ENCODE measurements at regions not wholly inside any gene's neighbourhood (a gene's known extent, or its start where the extent isn't known, plus 50 kb on each side); places are given as distances from the start of the nearest gene placed in this dataset.
A peak's percentile ranks its signal among the peaks of the same experiment; 100 is the strongest.

DNA sequence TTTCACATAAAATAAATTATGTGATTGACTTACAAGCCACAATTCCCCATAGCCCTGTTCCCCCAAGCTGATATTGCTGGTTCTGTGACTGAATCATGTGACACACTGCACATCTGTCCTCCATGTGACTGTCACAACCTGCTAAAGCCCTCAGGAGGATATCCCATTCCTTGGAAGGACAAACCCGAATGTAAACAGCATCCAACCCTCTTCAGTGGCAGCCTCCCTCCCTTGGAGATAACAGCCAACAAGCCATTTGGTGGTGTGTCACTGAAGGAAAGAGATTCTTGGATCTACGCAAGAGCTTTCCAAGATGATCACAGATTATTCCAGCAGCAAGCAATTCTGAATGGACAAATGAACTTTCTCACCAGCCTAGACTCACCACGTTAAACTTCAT, 153.9 kb upstream of the TIAM1 start (continued):
- TF ChIP-seq, protein P1, sequence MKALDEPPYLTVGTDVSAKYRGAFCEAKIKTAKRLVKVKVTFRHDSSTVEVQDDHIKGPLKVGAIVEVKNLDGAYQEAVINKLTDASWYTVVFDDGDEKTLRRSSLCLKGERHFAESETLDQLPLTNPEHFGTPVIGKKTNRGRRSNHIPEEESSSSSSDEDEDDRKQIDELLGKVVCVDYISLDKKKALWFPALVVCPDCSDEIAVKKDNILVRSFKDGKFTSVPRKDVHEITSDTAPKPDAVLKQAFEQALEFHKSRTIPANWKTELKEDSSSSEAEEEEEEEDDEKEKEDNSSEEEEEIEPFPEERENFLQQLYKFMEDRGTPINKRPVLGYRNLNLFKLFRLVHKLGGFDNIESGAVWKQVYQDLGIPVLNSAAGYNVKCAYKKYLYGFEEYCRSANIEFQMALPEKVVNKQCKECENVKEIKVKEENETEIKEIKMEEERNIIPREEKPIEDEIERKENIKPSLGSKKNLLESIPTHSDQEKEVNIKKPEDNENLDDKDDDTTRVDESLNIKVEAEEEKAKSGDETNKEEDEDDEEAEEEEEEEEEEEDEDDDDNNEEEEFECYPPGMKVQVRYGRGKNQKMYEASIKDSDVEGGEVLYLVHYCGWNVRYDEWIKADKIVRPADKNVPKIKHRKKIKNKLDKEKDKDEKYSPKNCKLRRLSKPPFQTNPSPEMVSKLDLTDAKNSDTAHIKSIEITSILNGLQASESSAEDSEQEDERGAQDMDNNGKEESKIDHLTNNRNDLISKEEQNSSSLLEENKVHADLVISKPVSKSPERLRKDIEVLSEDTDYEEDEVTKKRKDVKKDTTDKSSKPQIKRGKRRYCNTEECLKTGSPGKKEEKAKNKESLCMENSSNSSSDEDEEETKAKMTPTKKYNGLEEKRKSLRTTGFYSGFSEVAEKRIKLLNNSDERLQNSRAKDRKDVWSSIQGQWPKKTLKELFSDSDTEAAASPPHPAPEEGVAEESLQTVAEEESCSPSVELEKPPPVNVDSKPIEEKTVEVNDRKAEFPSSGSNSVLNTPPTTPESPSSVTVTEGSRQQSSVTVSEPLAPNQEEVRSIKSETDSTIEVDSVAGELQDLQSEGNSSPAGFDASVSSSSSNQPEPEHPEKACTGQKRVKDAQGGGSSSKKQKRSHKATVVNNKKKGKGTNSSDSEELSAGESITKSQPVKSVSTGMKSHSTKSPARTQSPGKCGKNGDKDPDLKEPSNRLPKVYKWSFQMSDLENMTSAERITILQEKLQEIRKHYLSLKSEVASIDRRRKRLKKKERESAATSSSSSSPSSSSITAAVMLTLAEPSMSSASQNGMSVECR (CRISPR knock-in tag; IDR thresholded peaks at IDR 0.05; ENCODE audit: borderline replicate concordance), result no peak
- TF ChIP-seq NFYB (CRISPR knock-in tag; conservative IDR thresholded peaks at IDR 0.05; ENCODE audit: low read depth) (no peak), HMGA2 (CRISPR knock-in tag; IDR thresholded peaks at IDR 0.05) (no peak), MXD4 (CRISPR knock-in tag; IDR thresholded peaks at IDR 0.05; ENCODE audit: borderline replicate concordance) (no peak), ZNF232 (CRISPR knock-in tag; IDR thresholded peaks at IDR 0.05) (no peak), NR1H2 (CRISPR knock-in tag; IDR thresholded peaks at IDR 0.05) (no peak), E2F4 (CRISPR knock-in tag; IDR thresholded peaks at IDR 0.05; ENCODE audit: borderline replicate concordance, low read depth) (no peak), CTCF (IDR thresholded peaks at IDR 0.05) (no peak), OVOL2 (CRISPR knock-in tag; IDR thresholded peaks at IDR 0.05; ENCODE audit: borderline replicate concordance) (no peak)
- TF ChIP-seq, protein P2, sequence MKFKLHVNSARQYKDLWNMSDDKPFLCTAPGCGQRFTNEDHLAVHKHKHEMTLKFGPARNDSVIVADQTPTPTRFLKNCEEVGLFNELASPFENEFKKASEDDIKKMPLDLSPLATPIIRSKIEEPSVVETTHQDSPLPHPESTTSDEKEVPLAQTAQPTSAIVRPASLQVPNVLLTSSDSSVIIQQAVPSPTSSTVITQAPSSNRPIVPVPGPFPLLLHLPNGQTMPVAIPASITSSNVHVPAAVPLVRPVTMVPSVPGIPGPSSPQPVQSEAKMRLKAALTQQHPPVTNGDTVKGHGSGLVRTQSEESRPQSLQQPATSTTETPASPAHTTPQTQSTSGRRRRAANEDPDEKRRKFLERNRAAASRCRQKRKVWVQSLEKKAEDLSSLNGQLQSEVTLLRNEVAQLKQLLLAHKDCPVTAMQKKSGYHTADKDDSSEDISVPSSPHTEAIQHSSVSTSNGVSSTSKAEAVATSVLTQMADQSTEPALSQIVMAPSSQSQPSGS (CRISPR knock-in tag; IDR thresholded peaks at IDR 0.05; ENCODE audit: borderline replicate concordance, low read depth), result no peak

- ChIA-PET POLR2A (interaction anchor here (0.5 kb wide), 1 partner anchor 70 kb away, joined by 3 read pairs; no protein-coding TSS in a partner anchor), CTCF (interaction anchor here (0.8 to 1.0 kb wide), 2 partner anchors 34 to 87 kb away, joined by 3 read pairs; no protein-coding TSS in a partner anchor)
- H3K4me3 Mint-ChIP-seq, result no peak overlapping the region
- ATAC-seq, result no peak
- no peaks in the 10 kb centered on the region for H3K36me3 Mint-ChIP-seq
- H3K27me3 Mint-ChIP-seq (ENCODE audit: low read depth), result no peaks in the 10 kb centered on the region
- TF ChIP-seq, protein P3, sequence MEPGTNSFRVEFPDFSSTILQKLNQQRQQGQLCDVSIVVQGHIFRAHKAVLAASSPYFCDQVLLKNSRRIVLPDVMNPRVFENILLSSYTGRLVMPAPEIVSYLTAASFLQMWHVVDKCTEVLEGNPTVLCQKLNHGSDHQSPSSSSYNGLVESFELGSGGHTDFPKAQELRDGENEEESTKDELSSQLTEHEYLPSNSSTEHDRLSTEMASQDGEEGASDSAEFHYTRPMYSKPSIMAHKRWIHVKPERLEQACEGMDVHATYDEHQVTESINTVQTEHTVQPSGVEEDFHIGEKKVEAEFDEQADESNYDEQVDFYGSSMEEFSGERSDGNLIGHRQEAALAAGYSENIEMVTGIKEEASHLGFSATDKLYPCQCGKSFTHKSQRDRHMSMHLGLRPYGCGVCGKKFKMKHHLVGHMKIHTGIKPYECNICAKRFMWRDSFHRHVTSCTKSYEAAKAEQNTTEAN (CRISPR knock-in tag; IDR thresholded peaks at IDR 0.05), result no peak
- TF ChIP-seq, protein P4, sequence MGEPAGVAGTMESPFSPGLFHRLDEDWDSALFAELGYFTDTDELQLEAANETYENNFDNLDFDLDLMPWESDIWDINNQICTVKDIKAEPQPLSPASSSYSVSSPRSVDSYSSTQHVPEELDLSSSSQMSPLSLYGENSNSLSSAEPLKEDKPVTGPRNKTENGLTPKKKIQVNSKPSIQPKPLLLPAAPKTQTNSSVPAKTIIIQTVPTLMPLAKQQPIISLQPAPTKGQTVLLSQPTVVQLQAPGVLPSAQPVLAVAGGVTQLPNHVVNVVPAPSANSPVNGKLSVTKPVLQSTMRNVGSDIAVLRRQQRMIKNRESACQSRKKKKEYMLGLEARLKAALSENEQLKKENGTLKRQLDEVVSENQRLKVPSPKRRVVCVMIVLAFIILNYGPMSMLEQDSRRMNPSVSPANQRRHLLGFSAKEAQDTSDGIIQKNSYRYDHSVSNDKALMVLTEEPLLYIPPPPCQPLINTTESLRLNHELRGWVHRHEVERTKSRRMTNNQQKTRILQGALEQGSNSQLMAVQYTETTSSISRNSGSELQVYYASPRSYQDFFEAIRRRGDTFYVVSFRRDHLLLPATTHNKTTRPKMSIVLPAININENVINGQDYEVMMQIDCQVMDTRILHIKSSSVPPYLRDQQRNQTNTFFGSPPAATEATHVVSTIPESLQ (CRISPR knock-in tag; IDR thresholded peaks at IDR 0.05), result no peak
- TF ChIP-seq NR2C2 (CRISPR knock-in tag; IDR thresholded peaks at IDR 0.05) (no peak), CREM (CRISPR knock-in tag; IDR thresholded peaks at IDR 0.05) (no peak), ESRRA (CRISPR knock-in tag; IDR thresholded peaks at IDR 0.05; ENCODE audit: borderline replicate concordance) (no peak), ZNF317 (CRISPR knock-in tag; IDR thresholded peaks at IDR 0.05; ENCODE audit: borderline replicate concordance, low read depth) (no peak), GRHL2 (CRISPR knock-in tag; IDR thresholded peaks at IDR 0.05; ENCODE audit: insufficient replicate concordance, severe bottlenecking) (no peak), NFE2L1 (CRISPR knock-in tag; IDR thresholded peaks at IDR 0.05) (no peak), ETV6 (CRISPR knock-in tag; IDR thresholded peaks at IDR 0.05) (no peak), SMAD3 (CRISPR knock-in tag; IDR thresholded peaks at IDR 0.05; ENCODE audit: borderline replicate concordance) (no peak), ZNF138 (CRISPR knock-in tag; conservative IDR thresholded peaks at IDR 0.05) (no peak), JAZF1 (CRISPR knock-in tag; IDR thresholded peaks at IDR 0.05) (no peak), OVOL2 (CRISPR knock-in tag; IDR thresholded peaks at IDR 0.05; ENCODE audit: borderline replicate concordance) (no peak), TEAD4 (CRISPR knock-in tag; IDR thresholded peaks at IDR 0.05) (no peak), NR3C1 (CRISPR knock-in tag; conservative IDR thresholded peaks at IDR 0.05; ENCODE audit: low read depth) (no peak)
- H3K9me3 Mint-ChIP-seq, result peaks cover 11% of the 10 kb centered on the region
- no peak for DNase-seq (ENCODE audit: low spot score)
- peaks cover 18% of the 10 kb centered on the region; the same call in 1 of the 2 replicates for H3K4me1 Mint-ChIP-seq
- H3K27ac Mint-ChIP-seq, result peak overlapping the region; percentile 57; the same call in 1 of the 2 replicates
Observed at GRCh38 chr21:31493350-31493880, 149.4 kb upstream of the TIAM1 start.

All from WTC11 (cell line).